ENCODE measurements at regions not wholly inside any gene's neighbourhood (a gene's known extent, or its start where the extent isn't known, plus 50 kb on each side); places are given as distances from the start of the nearest gene placed in this dataset.

GRCh38 chr14:104328607-104329006, 190.2 kb downstream of the KIF26A start:
- no peaks in the 10 kb centered on the region for H3K27me3 ChIP-seq (ENCODE audit: insufficient read depth)
- no peaks in the 10 kb centered on the region for H3K9me3 ChIP-seq
- no peaks in the 10 kb centered on the region for H3K9me2 ChIP-seq
- no peaks in the 10 kb centered on the region for H3K4me1 ChIP-seq (ENCODE audit: control insufficient read depth in 1 of 2, insufficient read depth in 2 of 2, low read depth in 1 of 2, low read length in 1 of 2)
- TF ChIP-seq NRF1 (IDR thresholded peaks at IDR 0.05; ENCODE audit: low read depth, low read length) (no peak), YY1 (IDR thresholded peaks at IDR 0.05; ENCODE audit: low read depth) (no peak), EP300 (IDR thresholded peaks at IDR 0.05; ENCODE audit: borderline replicate concordance in 1 of 2, low read depth in 1 of 2, low read length in 1 of 2) (no peak), MXI1 (IDR thresholded peaks at IDR 0.05; ENCODE audit: low read depth, low read length) (no peak), TAF1 (IDR thresholded peaks at IDR 0.05; ENCODE audit: borderline replicate concordance, low read depth, low read length) (no peak), TEAD4 (IDR thresholded peaks at IDR 0.05; ENCODE audit: borderline replicate concordance, insufficient read depth) (no peak), RCOR1 (IDR thresholded peaks at IDR 0.05; ENCODE audit: low read length) (no peak), RAD21 (IDR thresholded peaks at IDR 0.05; ENCODE audit: low read length) (no peak), TCF12 (IDR thresholded peaks at IDR 0.05) (no peak), JUND (IDR thresholded peaks at IDR 0.05) (no peak), GATA2 (CRISPR knock-in tag; IDR thresholded peaks at IDR 0.05) (no peak), REST (IDR thresholded peaks at IDR 0.05; ENCODE audit: low read depth, low read length) (no peak), FOSL2 (IDR thresholded peaks at IDR 0.05; ENCODE audit: borderline replicate concordance, low read depth) (no peak), POLR2AphosphoS5 (IDR thresholded peaks at IDR 0.05; ENCODE audit: low read depth, low read length) (no peak), RFX5 (IDR thresholded peaks at IDR 0.05; ENCODE audit: low read length) (no peak)
- TF ChIP-seq, protein P1, sequence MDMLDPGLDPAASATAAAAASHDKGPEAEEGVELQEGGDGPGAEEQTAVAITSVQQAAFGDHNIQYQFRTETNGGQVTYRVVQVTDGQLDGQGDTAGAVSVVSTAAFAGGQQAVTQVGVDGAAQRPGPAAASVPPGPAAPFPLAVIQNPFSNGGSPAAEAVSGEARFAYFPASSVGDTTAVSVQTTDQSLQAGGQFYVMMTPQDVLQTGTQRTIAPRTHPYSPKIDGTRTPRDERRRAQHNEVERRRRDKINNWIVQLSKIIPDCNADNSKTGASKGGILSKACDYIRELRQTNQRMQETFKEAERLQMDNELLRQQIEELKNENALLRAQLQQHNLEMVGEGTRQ (IDR thresholded peaks at IDR 0.05; ENCODE audit: borderline replicate concordance, low read depth, low read length): no peak
- TF ChIP-seq, protein P2, sequence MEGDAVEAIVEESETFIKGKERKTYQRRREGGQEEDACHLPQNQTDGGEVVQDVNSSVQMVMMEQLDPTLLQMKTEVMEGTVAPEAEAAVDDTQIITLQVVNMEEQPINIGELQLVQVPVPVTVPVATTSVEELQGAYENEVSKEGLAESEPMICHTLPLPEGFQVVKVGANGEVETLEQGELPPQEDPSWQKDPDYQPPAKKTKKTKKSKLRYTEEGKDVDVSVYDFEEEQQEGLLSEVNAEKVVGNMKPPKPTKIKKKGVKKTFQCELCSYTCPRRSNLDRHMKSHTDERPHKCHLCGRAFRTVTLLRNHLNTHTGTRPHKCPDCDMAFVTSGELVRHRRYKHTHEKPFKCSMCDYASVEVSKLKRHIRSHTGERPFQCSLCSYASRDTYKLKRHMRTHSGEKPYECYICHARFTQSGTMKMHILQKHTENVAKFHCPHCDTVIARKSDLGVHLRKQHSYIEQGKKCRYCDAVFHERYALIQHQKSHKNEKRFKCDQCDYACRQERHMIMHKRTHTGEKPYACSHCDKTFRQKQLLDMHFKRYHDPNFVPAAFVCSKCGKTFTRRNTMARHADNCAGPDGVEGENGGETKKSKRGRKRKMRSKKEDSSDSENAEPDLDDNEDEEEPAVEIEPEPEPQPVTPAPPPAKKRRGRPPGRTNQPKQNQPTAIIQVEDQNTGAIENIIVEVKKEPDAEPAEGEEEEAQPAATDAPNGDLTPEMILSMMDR (IDR thresholded peaks at IDR 0.05): no peak
- TF ChIP-seq, protein P3, sequence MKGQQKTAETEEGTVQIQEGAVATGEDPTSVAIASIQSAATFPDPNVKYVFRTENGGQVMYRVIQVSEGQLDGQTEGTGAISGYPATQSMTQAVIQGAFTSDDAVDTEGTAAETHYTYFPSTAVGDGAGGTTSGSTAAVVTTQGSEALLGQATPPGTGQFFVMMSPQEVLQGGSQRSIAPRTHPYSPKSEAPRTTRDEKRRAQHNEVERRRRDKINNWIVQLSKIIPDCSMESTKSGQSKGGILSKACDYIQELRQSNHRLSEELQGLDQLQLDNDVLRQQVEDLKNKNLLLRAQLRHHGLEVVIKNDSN (IDR thresholded peaks at IDR 0.05; ENCODE audit: borderline replicate concordance, low read depth): no peak
- H3K79me2 ChIP-seq (ENCODE audit: insufficient read depth): no peaks in the 10 kb centered on the region
- WGBS (ENCODE audit: low lambda C conversion rate): 37% methylated on average over 5 of the region's 5 CpGs
- H3K27ac ChIP-seq (ENCODE audit: low read depth in 2 of 2, low read length in 1 of 2): no peak overlapping the region
- H2AFZ ChIP-seq (ENCODE audit: low read depth): no peak overlapping the region
- H4K20me1 ChIP-seq (ENCODE audit: insufficient read depth): no peaks in the 10 kb centered on the region
- H3F3A ChIP-seq (replicated peaks; ENCODE audit: insufficient read depth): no peaks in the 10 kb centered on the region
- H3K9ac ChIP-seq: no peak overlapping the region
- CTCF ChIA-PET: no interaction called here
- no peak for DNase-seq
- no peaks in the 10 kb centered on the region for H3K36me3 ChIP-seq (replicated peaks in 1 of 2; ENCODE audit: control insufficient read depth in 1 of 2, insufficient read depth in 2 of 2, low read length in 1 of 2)
- no peak overlapping the region for H3K4me3 ChIP-seq (ENCODE audit: low read depth in 2 of 2, low read length in 1 of 2)
- H3K4me2 ChIP-seq: no peak overlapping the region
- POLR2A ChIA-PET: no interaction called here

Measured in SK-N-SH (cell line).